NCI-H2081 (cell line): ENCODE measurements at regions not wholly inside any gene's neighbourhood (a gene's known extent, or its start where the extent isn't known, plus 50 kb on each side); places are given as distances from the start of the nearest gene placed in this dataset.
A peak's percentile ranks its signal among the peaks of the same experiment; 100 is the strongest.

Experiments used
- DNase-seq, 2 experiments: peaks; one replicate each; lab custom pipeline; 2025; lab: John Stamatoyannopoulos, UW

GRCh38 chrX:21126661-21127060 is 247.6 kb upstream of the CNKSR2 start:
- DNase-seq, result no peak

- DNase-seq, result no peak
These were observed 242.9 kb upstream of the CNKSR2 start for GRCh38 chrX:21131346-21131745.

- no peak for DNase-seq
These were observed 242.4 kb upstream of the CNKSR2 start for GRCh38 chrX:21131786-21132185.

- DNase-seq, result no peak
These were observed 241.4 kb upstream of the CNKSR2 start for GRCh38 chrX:21132686-21133393.

GRCh38 chrX:21150208-21150607 is 224.0 kb upstream of the CNKSR2 start:
- no peak for DNase-seq

- DNase-seq, result no peak
These were observed 223.2 kb upstream of the CNKSR2 start for GRCh38 chrX:21151051-21151450.

GRCh38 chrX:21153033-21153432 is 221.2 kb upstream of the CNKSR2 start:
- no peak for DNase-seq

- no peak for DNase-seq
These were observed 220.7 kb upstream of the CNKSR2 start for GRCh38 chrX:21153503-21153902.

GRCh38 chrX:21155916-21156315 is 218.3 kb upstream of the CNKSR2 start:
- no peak for DNase-seq

GRCh38 chrX:21156632-21157031 is 217.6 kb upstream of the CNKSR2 start:
- no peak for DNase-seq

GRCh38 chrX:21158678-21159077 is 215.5 kb upstream of the CNKSR2 start:
- no peak for DNase-seq

- no peak for DNase-seq
These were observed 207.8 kb upstream of the CNKSR2 start for GRCh38 chrX:21166272-21166982.

GRCh38 chrX:21167011-21167410 is 207.2 kb upstream of the CNKSR2 start:
- no peak for DNase-seq

- no peak for DNase-seq
These were observed 206.7 kb upstream of the CNKSR2 start for GRCh38 chrX:21167494-21167893.

- DNase-seq, result no peak
These were observed 205.6 kb upstream of the CNKSR2 start for GRCh38 chrX:21168401-21169160.

GRCh38 chrX:21171181-21171580 is 203.0 kb upstream of the CNKSR2 start:
- DNase-seq, result no peak

GRCh38 chrX:21174439-21174838 is 199.8 kb upstream of the CNKSR2 start:
- no peak for DNase-seq

GRCh38 chrX:21176921-21177571 is 197.2 kb upstream of the CNKSR2 start:
- peak; percentile 34 to 35 for DNase-seq

GRCh38 chrX:21181232-21181853 is 192.9 kb upstream of the CNKSR2 start:
- no peak for DNase-seq

- DNase-seq, result no peak
These were observed 181.0 kb upstream of the CNKSR2 start for GRCh38 chrX:21193196-21193595.

GRCh38 chrX:21194526-21194925 is 179.7 kb upstream of the CNKSR2 start:
- DNase-seq, result no peak

- no peak for DNase-seq
These were observed 167.1 kb upstream of the CNKSR2 start for GRCh38 chrX:21207080-21207479.
